ENCODE measurements at regions not wholly inside any gene's neighbourhood (a gene's known extent, or its start where the extent isn't known, plus 50 kb on each side); places are given as distances from the start of the nearest gene placed in this dataset.

DNA sequence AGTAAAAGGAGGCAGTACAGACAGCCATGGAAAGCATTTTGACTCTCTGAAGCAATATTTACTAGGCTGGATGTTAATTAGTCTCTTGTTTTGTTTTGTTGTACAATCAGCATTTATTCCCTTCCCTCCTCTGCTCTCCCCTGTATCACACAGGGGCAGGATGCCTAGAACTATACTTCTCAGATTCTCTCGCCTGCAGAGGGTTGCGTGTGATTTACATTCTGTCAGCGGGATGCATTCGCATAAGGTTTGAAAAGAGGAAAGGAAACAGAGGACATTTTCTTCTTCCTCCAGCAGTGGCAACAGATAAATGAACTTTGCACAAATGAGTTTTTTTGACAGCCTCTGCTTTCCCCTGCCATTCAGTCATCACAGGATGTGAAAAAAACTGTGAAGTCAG is 188.3 kb downstream of the RSL24D1 start:
- Histone ChIP-seq H3K4me3 (replicated peaks; ENCODE audit: insufficient read depth, low read length) (no peak overlapping the region), H3K27ac (replicated peaks) (no peak overlapping the region), H3K27me3 (ENCODE audit: insufficient read depth, poor library complexity, severe bottlenecking) (no peaks in the 10 kb centered on the region)
- TF ChIP-seq GABPA (IDR thresholded peaks at IDR 0.05; ENCODE audit: low read depth) (no peak), POLR2AphosphoS5 (IDR thresholded peaks at IDR 0.05; ENCODE audit: low read depth) (no peak)
- TF ChIP-seq, protein P1, sequence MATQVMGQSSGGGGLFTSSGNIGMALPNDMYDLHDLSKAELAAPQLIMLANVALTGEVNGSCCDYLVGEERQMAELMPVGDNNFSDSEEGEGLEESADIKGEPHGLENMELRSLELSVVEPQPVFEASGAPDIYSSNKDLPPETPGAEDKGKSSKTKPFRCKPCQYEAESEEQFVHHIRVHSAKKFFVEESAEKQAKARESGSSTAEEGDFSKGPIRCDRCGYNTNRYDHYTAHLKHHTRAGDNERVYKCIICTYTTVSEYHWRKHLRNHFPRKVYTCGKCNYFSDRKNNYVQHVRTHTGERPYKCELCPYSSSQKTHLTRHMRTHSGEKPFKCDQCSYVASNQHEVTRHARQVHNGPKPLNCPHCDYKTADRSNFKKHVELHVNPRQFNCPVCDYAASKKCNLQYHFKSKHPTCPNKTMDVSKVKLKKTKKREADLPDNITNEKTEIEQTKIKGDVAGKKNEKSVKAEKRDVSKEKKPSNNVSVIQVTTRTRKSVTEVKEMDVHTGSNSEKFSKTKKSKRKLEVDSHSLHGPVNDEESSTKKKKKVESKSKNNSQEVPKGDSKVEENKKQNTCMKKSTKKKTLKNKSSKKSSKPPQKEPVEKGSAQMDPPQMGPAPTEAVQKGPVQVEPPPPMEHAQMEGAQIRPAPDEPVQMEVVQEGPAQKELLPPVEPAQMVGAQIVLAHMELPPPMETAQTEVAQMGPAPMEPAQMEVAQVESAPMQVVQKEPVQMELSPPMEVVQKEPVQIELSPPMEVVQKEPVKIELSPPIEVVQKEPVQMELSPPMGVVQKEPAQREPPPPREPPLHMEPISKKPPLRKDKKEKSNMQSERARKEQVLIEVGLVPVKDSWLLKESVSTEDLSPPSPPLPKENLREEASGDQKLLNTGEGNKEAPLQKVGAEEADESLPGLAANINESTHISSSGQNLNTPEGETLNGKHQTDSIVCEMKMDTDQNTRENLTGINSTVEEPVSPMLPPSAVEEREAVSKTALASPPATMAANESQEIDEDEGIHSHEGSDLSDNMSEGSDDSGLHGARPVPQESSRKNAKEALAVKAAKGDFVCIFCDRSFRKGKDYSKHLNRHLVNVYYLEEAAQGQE (IDR thresholded peaks at IDR 0.05; ENCODE audit: insufficient replicate concordance, low read depth), result no peak
- TF ChIP-seq, protein P2, sequence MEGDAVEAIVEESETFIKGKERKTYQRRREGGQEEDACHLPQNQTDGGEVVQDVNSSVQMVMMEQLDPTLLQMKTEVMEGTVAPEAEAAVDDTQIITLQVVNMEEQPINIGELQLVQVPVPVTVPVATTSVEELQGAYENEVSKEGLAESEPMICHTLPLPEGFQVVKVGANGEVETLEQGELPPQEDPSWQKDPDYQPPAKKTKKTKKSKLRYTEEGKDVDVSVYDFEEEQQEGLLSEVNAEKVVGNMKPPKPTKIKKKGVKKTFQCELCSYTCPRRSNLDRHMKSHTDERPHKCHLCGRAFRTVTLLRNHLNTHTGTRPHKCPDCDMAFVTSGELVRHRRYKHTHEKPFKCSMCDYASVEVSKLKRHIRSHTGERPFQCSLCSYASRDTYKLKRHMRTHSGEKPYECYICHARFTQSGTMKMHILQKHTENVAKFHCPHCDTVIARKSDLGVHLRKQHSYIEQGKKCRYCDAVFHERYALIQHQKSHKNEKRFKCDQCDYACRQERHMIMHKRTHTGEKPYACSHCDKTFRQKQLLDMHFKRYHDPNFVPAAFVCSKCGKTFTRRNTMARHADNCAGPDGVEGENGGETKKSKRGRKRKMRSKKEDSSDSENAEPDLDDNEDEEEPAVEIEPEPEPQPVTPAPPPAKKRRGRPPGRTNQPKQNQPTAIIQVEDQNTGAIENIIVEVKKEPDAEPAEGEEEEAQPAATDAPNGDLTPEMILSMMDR (IDR thresholded peaks at IDR 0.05; ENCODE audit: insufficient read depth, low read length), result no peak
- DNase-seq (ENCODE audit: low read depth in 1 of 2, low spot score in 1 of 2), result no peak

DNA sequence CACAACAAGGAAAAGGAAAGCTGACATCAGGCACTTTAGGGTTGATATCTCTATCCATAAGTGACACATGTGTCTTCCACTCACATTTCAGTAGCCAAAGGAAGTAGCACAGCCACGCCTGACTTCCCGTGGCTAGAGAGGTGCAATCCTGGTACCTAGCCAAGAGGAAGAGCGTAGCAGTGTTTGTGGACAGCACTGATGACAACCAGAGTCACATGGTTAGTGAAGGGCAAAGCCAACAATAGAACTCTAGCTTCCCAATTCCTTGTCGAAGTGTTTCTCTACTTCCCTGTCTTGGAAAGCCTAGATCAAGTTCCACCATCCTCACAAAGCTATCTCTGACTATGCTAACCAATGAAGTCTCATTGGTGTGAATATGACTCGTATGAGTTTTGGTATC is 189.2 kb downstream of the RSL24D1 start:
- Histone ChIP-seq H3K4me3 (replicated peaks; ENCODE audit: insufficient read depth, low read length) (no peak overlapping the region), H3K27me3 (ENCODE audit: insufficient read depth, poor library complexity, severe bottlenecking) (no peaks in the 10 kb centered on the region), H3K27ac (replicated peaks) (no peak overlapping the region)
- TF ChIP-seq GABPA (IDR thresholded peaks at IDR 0.05; ENCODE audit: low read depth) (no peak), POLR2AphosphoS5 (IDR thresholded peaks at IDR 0.05; ENCODE audit: low read depth) (no peak), SPI1 (IDR thresholded peaks at IDR 0.05; ENCODE audit: borderline replicate concordance, low read depth) (no peak)
- TF ChIP-seq, protein P1 (IDR thresholded peaks at IDR 0.05; ENCODE audit: insufficient replicate concordance, low read depth), result no peak
- TF ChIP-seq, protein P2 (IDR thresholded peaks at IDR 0.05; ENCODE audit: insufficient read depth, low read length), result no peak
- no peak for DNase-seq (ENCODE audit: low read depth in 1 of 2, low spot score in 1 of 2)

DNA sequence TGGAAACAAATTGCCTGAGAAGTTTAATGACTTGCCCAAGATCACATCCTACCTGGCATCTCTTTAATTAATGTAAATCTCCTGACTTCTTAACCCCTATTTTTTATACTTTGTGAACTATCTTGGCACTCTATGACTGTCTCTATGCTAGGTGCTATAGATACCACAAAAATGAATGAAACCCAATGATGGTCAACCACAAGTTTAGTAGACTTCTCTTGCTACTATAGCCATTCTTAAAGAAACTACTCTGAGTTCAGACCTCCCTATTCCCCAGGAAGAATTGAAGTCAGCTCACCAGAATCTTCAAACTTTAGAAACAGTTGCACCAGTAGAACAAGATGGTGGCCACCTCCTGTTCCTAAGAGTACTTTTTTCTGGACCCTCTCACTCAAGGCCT is 191.1 kb downstream of the RSL24D1 start:
- no peak overlapping the region for H3K4me3 ChIP-seq (replicated peaks; ENCODE audit: insufficient read depth, low read length)
- H3K27ac ChIP-seq (replicated peaks), result no peak overlapping the region
- TF ChIP-seq POLR2AphosphoS5 (IDR thresholded peaks at IDR 0.05; ENCODE audit: low read depth) (no peak), SPI1 (IDR thresholded peaks at IDR 0.05; ENCODE audit: borderline replicate concordance, low read depth) (no peak), GABPA (IDR thresholded peaks at IDR 0.05; ENCODE audit: low read depth) (no peak)
- H3K27me3 ChIP-seq (ENCODE audit: insufficient read depth, poor library complexity, severe bottlenecking), result no peaks in the 10 kb centered on the region
- DNase-seq (ENCODE audit: low read depth in 1 of 2, low spot score in 1 of 2), result no peak

DNA sequence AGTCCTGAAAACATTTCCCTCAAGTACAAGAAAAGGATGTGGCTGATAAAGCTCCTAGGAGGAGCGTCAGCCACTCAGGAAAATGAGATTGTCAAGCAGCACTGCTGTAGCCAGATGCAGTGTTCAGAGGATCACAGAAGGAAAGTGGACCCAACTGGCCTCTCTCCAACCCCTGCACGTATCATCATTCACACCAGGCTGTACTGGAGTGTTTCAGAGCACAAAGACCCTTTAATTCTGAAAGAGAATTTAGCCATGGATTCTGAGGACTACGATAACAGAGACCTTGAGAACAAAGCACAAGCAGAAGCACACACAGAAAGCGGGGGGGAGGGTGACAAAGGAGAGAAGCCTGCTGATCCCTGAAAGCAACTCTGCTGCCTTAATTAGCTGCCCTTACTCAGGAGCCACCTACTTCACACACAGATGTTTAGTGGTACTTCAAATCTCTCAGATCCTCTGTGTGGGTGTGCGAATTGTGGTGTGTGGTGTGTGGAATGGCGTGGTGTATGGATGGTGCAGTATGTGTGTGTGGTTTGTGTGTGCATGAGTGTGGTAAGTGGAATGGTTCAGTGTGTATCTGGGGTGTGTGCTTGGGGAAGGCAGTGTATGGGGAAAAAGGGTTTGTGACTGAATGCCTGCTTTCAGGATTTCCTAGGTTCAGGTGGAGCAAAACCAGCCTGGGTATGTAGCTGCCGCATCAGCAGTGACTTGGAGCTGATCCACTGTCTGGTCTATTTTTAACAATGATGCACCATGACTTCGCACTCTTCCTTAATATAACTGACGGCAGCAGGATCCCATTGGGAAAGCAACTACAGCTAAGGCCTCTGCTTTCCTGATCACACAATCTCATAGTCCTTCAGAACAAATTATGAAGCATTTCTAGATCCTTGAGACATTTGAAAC is 192.5 kb downstream of the RSL24D1 start:
- TF ChIP-seq, protein P2 (IDR thresholded peaks at IDR 0.05; ENCODE audit: insufficient read depth, low read length), result no peak
- TF ChIP-seq, protein P1 (IDR thresholded peaks at IDR 0.05; ENCODE audit: insufficient replicate concordance, low read depth), result no peak
- TF ChIP-seq POLR2AphosphoS5 (IDR thresholded peaks at IDR 0.05; ENCODE audit: low read depth), result no peak
- no peak for TF ChIP-seq SPI1 (IDR thresholded peaks at IDR 0.05; ENCODE audit: borderline replicate concordance, low read depth)
- no peak for TF ChIP-seq GABPA (IDR thresholded peaks at IDR 0.05; ENCODE audit: low read depth)
- Histone ChIP-seq H3K4me3 (replicated peaks; ENCODE audit: insufficient read depth, low read length) (no peak overlapping the region), H3K27ac (replicated peaks) (no peak overlapping the region), H3K27me3 (ENCODE audit: insufficient read depth, poor library complexity, severe bottlenecking) (no peaks in the 10 kb centered on the region)
- DNase-seq (ENCODE audit: low read depth in 1 of 2, low spot score in 1 of 2), result no peak

Measured in HL-60 (cell line).